ENCODE measurements at regions not wholly inside any gene's neighbourhood (a gene's known extent, or its start where the extent isn't known, plus 50 kb on each side); places are given as distances from the start of the nearest gene placed in this dataset.

DNA sequence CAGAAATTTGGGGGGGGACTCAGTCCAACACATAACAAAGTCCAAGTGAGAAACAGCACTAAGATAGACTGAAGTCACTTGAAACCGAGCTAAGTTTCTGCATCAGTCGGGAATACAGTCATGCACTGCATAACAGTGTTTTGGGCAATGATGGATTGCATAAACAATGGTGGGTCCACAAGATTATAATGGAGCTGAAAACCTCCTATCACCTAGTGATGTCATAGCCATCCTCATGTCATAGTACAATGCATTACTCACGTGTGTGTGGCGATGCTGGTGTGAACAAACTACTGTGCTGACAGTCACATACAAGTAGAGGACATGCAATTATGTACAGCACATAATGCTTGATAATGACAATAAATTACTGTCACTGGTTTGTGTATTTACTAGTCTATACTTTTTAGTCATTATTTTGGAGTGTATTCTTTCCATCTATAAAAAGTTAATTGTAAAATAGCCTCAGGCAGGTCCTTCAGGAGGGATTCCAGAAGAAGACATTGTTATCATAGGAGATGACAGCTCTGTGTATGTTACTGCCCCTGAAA, 154.5 kb upstream of the ECI2 start:
- TF ChIP-seq, protein P1, sequence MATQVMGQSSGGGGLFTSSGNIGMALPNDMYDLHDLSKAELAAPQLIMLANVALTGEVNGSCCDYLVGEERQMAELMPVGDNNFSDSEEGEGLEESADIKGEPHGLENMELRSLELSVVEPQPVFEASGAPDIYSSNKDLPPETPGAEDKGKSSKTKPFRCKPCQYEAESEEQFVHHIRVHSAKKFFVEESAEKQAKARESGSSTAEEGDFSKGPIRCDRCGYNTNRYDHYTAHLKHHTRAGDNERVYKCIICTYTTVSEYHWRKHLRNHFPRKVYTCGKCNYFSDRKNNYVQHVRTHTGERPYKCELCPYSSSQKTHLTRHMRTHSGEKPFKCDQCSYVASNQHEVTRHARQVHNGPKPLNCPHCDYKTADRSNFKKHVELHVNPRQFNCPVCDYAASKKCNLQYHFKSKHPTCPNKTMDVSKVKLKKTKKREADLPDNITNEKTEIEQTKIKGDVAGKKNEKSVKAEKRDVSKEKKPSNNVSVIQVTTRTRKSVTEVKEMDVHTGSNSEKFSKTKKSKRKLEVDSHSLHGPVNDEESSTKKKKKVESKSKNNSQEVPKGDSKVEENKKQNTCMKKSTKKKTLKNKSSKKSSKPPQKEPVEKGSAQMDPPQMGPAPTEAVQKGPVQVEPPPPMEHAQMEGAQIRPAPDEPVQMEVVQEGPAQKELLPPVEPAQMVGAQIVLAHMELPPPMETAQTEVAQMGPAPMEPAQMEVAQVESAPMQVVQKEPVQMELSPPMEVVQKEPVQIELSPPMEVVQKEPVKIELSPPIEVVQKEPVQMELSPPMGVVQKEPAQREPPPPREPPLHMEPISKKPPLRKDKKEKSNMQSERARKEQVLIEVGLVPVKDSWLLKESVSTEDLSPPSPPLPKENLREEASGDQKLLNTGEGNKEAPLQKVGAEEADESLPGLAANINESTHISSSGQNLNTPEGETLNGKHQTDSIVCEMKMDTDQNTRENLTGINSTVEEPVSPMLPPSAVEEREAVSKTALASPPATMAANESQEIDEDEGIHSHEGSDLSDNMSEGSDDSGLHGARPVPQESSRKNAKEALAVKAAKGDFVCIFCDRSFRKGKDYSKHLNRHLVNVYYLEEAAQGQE (IDR thresholded peaks at IDR 0.05; ENCODE audit: insufficient read depth in 1 of 2, low read depth in 2 of 2, low read length in 1 of 2): no peak
- TF ChIP-seq, protein P2, sequence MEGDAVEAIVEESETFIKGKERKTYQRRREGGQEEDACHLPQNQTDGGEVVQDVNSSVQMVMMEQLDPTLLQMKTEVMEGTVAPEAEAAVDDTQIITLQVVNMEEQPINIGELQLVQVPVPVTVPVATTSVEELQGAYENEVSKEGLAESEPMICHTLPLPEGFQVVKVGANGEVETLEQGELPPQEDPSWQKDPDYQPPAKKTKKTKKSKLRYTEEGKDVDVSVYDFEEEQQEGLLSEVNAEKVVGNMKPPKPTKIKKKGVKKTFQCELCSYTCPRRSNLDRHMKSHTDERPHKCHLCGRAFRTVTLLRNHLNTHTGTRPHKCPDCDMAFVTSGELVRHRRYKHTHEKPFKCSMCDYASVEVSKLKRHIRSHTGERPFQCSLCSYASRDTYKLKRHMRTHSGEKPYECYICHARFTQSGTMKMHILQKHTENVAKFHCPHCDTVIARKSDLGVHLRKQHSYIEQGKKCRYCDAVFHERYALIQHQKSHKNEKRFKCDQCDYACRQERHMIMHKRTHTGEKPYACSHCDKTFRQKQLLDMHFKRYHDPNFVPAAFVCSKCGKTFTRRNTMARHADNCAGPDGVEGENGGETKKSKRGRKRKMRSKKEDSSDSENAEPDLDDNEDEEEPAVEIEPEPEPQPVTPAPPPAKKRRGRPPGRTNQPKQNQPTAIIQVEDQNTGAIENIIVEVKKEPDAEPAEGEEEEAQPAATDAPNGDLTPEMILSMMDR (IDR thresholded peaks at IDR 0.05): no peak
- TF ChIP-seq POLR2AphosphoS5 (IDR thresholded peaks at IDR 0.05; ENCODE audit: low read depth, low read length): no peak
- TF ChIP-seq SIN3A (IDR thresholded peaks at IDR 0.05; ENCODE audit: borderline replicate concordance, insufficient read depth, low read depth, low read length): no peak

Measured in Panc1 (cell line).